Fibroblast of skin of right biceps (primary cell): ENCODE measurements at regions not wholly inside any gene's neighbourhood (a gene's known extent, or its start where the extent isn't known, plus 50 kb on each side); places are given as distances from the start of the nearest gene placed in this dataset.

Experiments
- DNase-seq: peaks from one replicate; pipeline ENCODE4 v3.0.0-alpha.2; 2013

DNA sequence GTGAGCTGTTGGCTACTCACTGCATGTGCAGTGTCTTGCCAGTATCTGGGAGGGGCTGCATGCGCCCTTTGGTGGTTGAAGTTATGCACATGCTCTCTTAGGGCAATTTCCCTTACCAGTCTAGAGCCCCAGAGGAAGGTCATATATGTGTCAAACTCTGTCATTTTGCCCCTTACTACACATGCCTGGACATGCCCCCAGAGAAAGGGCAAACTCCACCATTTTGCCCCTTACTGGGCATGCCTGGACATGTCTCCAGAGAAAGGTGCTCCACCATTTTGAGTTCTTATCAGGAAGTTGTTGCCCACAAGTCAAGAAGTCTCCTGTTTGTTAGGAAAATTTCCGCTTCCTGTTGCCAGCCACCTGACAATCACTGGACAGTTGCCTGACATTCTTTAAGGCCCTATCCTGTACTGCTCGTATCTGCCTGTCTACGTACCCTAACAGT is 56.4 kb upstream of the PLAC8 start:
- DNase-seq = no peak
